Gastroesophageal sphincter (tissue), 4 donors: ENCODE measurements at regions not wholly inside any gene's neighbourhood (a gene's known extent, or its start where the extent isn't known, plus 50 kb on each side); places are given as distances from the start of the nearest gene placed in this dataset.

Experiments used
- ATAC-seq: fragments of 150-250 bp; one replicate; pipeline ENCODE4 v1.9.1; 2016; ENCODE audit warnings: mild to moderate bottlenecking, moderate library complexity
- H3K27ac ChIP-seq, 4 donors: fragments of 200-600 bp; sonication (generic) in 3 of 4; 1 replicate in 3 of 4; 2 replicates in 1 of 4; pipeline ENCODE4 v1.5.1; 2016 to 2019
- H3K27me3 ChIP-seq: fragments of 200-600 bp; sonication (generic); one replicate; pipeline ENCODE4 v1.5.1; 2019
- H3K36me3 ChIP-seq, 2 donors: fragments of 200-600 bp; sonication (generic); one replicate each; pipeline ENCODE4 v1.5.1; 2019; ENCODE audit warnings: control low read depth in 1 of 2
- H3K4me1 ChIP-seq, 3 donors: fragments of 200-600 bp; sonication (generic); 1 replicate in 2 of 3; 2 replicates in 1 of 3; pipeline ENCODE4 v1.5.1; 2016 to 2019; ENCODE audit warnings: control low read depth in 2 of 3
- H3K4me3 ChIP-seq, 2 donors: fragments of 200-600 bp; sonication (generic); one replicate each; pipeline ENCODE4 v1.5.1; 2019; ENCODE audit warnings: mild to moderate bottlenecking in 1 of 2, moderate library complexity in 1 of 2
- H3K9me3 ChIP-seq, 3 donors: fragments of 200-600 bp; sonication (generic); one replicate each; pipeline ENCODE4 v1.5.1; 2017 to 2019; ENCODE audit warnings: control low read depth in 2 of 3
- CTCF ChIP-seq, 4 experiments: fragments of 200-600 bp in 2 of 4; fragments of 450-650 bp in 2 of 4; sonication (generic) in 1 of 4; IDR thresholded peaks; one replicate each; pipeline ENCODE4 v1.5.1; 2017 to 2019; ENCODE audit warnings: antibody characterized with exemption in 4 of 4, mild to moderate bottlenecking in 2 of 4, moderate library complexity in 2 of 4
- EP300 ChIP-seq: sonication (generic); formaldehyde crosslinking; IDR thresholded peaks from one replicate; pipeline ENCODE4 v1.6.1; 2017; ENCODE audit warnings: antibody characterized with exemption, mild to moderate bottlenecking
- POLR2A ChIP-seq, 2 donors: fragments of 450-650 bp; IDR thresholded peaks; one replicate each; pipeline ENCODE4 v1.6.1; 2017; ENCODE audit warnings: antibody characterized with exemption in 2 of 2, mild to moderate bottlenecking in 2 of 2, moderate library complexity in 1 of 2
- POLR2AphosphoS5 ChIP-seq: sonication (generic); formaldehyde crosslinking; IDR thresholded peaks from one replicate; pipeline ENCODE4 v1.6.1; 2017; ENCODE audit warnings: antibody characterized with exemption
- WGBS, 2 donors: methylation state at CpG; one replicate each; pipeline ENCODE4 v1.1.5; 2018; ENCODE audit warnings: low coverage in 1 of 2; 5-methylcytosine and 5-hydroxymethylcytosine counted together

- no peak overlapping the region for H3K27ac ChIP-seq
- H3K36me3 ChIP-seq = no peaks in the 10 kb centered on the region
- WGBS, 2 donors = 84 to 92% methylated on average over 3 of the region's 3 CpGs
- no peaks in the 10 kb centered on the region for H3K27me3 ChIP-seq
- TF ChIP-seq EP300 = no peak
- no peak for TF ChIP-seq POLR2AphosphoS5
- TF ChIP-seq POLR2A (IDR thresholded peaks at IDR 0.05) = no peak
- TF ChIP-seq CTCF (IDR thresholded peaks at IDR 0.05) = no peak
- ATAC-seq = no peak
- H3K4me1 ChIP-seq = no peaks in the 10 kb centered on the region
- no peak overlapping the region for H3K4me3 ChIP-seq
- H3K9me3 ChIP-seq = no peaks in the 10 kb centered on the region
Measured at GRCh38 chr1:214943054-214943453, 139.5 kb upstream of the KCNK2 start.

- Histone ChIP-seq H3K9me3 (no peaks in the 10 kb centered on the region), H3K4me1 (no peaks in the 10 kb centered on the region), H3K27me3 (peaks cover 4% of the 10 kb centered on the region), H3K27ac (no peak overlapping the region), H3K36me3 (no peaks in the 10 kb centered on the region), H3K4me3 (no peak overlapping the region)
- ATAC-seq = no peak
- WGBS, 2 donors = 14 to 33% methylated on average over 1 of the region's 1 CpG
- TF ChIP-seq POLR2AphosphoS5 (no peak), EP300 (no peak), POLR2A (IDR thresholded peaks at IDR 0.05) (no peak), CTCF (IDR thresholded peaks at IDR 0.05) (no peak)
Measured at GRCh38 chr1:214946615-214947014, 135.9 kb upstream of the KCNK2 start.

GRCh38 chr1:214952648-214953047, 129.9 kb upstream of the KCNK2 start:
- no peak overlapping the region for H3K27ac ChIP-seq
- no peak for ATAC-seq
- no peaks in the 10 kb centered on the region for H3K36me3 ChIP-seq
- no peaks in the 10 kb centered on the region for H3K9me3 ChIP-seq
- H3K27me3 ChIP-seq = peaks cover 5% of the 10 kb centered on the region
- TF ChIP-seq POLR2A (IDR thresholded peaks at IDR 0.05) (no peak), POLR2AphosphoS5 (no peak), CTCF (IDR thresholded peaks at IDR 0.05) (no peak), EP300 (no peak)
- H3K4me1 ChIP-seq = no peaks in the 10 kb centered on the region
- H3K4me3 ChIP-seq = no peak overlapping the region
- WGBS, 2 donors = 20 to 72% methylated on average over 2 to 7 of the region's 7 CpGs

GRCh38 chr1:214953901-214954616, 128.5 kb upstream of the KCNK2 start:
- Histone ChIP-seq H3K27ac (no peak overlapping the region), H3K9me3 (no peaks in the 10 kb centered on the region), H3K4me1 (no peaks in the 10 kb centered on the region), H3K36me3 (no peaks in the 10 kb centered on the region), H3K4me3 (no peak overlapping the region), H3K27me3 (peaks cover 5% of the 10 kb centered on the region)
- TF ChIP-seq POLR2AphosphoS5 (no peak), POLR2A (IDR thresholded peaks at IDR 0.05) (no peak), CTCF (IDR thresholded peaks at IDR 0.05) (no peak), EP300 (no peak)
- no peak for ATAC-seq
- 85 to 100% methylated on average over 1 of the region's 1 CpG for WGBS, 2 donors

- no peak overlapping the region for H3K4me3 ChIP-seq
- no peak for TF ChIP-seq EP300
- no peak for TF ChIP-seq CTCF (IDR thresholded peaks at IDR 0.05)
- no peak for TF ChIP-seq POLR2A (IDR thresholded peaks at IDR 0.05)
- TF ChIP-seq POLR2AphosphoS5 = no peak
- H3K4me1 ChIP-seq = no peaks in the 10 kb centered on the region
- H3K27ac ChIP-seq = no peak overlapping the region
- H3K9me3 ChIP-seq = no peaks in the 10 kb centered on the region
- no peak for ATAC-seq
- H3K36me3 ChIP-seq = no peaks in the 10 kb centered on the region
- peaks cover 5% of the 10 kb centered on the region for H3K27me3 ChIP-seq
Measured at GRCh38 chr1:214954617-214954949, 128.0 kb upstream of the KCNK2 start.
